Stimulated activated naive CD8-positive, alpha-beta T cell treated with anti-CD3 and anti-CD28 coated beads, Interleukin-15, amount 100 ng/mL, for 72 hours (primary cell): ENCODE measurements at regions not wholly inside any gene's neighbourhood (a gene's known extent, or its start where the extent isn't known, plus 50 kb on each side); places are given as distances from the start of the nearest gene placed in this dataset.
"Not testable (repeated sequence)": the region's sequence is repeated elsewhere in the genome, so short reads cannot be mapped to it uniquely, and the experiment has no call there.

ENCODE experiments used
- ATAC-seq: fragments of 150-1000 bp; cut with Tn5 transposase; 2 replicates; pipeline ENCODE4 v1.10.0; 2021; ENCODE audit warnings: mild to moderate bottlenecking, moderate library complexity
- DNase-seq, 2 donors: peaks; one replicate each; pipeline ENCODE4 v3.0.0; 2021 to 2022
- H3K27ac Mint-ChIP-seq, 2 donors: one replicate each; pipeline ENCODE4 v1.8.0; 2022; ENCODE audit warnings: mild to moderate bottlenecking in 2 of 2, mixed read lengths in 2 of 2, moderate library complexity in 2 of 2
- H3K27me3 Mint-ChIP-seq: one replicate; pipeline ENCODE4 v1.8.0; 2022; ENCODE audit warnings: mixed read lengths
- H3K4me1 Mint-ChIP-seq: one replicate; pipeline ENCODE4 v1.8.0; 2022; ENCODE audit warnings: mild to moderate bottlenecking, mixed read lengths
- H3K4me3 Mint-ChIP-seq, 2 donors: one replicate each; pipeline ENCODE4 v1.8.0; 2022; ENCODE audit warnings: mild to moderate bottlenecking in 2 of 2, mixed read lengths in 2 of 2, moderate library complexity in 1 of 2
- H3K9me3 Mint-ChIP-seq, 2 donors: one replicate each; pipeline ENCODE4 v1.8.0; 2022; ENCODE audit warnings: mixed read lengths in 2 of 2

DNA sequence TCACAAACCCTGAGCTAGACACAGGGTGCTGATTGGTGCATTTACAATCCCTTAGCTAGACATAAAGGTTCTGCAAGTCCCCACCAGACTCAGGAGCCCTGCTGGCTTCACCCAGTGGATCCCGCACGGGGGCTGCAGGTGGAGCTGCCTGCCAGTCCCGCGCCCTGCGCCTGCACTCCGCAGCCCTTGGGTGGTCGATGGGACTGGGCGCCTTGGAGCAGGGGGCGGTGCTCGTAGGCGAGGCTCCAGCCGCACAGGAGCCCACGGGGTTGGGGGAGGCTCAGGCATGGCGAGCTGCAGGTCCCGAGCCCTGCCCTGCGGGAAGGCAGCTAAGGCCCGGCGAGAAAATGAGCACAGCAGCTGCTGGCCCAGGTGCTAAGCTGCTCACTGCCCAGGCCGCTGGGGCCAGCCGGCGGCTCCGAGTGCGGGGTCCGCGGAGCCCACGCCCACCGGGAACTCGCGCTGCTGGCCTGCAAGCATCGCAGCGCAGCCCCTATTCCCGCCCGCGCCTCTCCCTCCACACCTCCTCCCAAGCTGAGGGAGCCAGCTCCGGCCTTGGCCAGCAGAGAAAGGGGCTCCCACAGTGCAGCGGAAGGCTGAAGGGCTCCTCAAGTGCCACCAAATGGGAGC lies 155.2 kb downstream of the SLC25A46 start:
- H3K4me1 Mint-ChIP-seq, H3K27me3 Mint-ChIP-seq, ATAC-seq, DNase-seq, H3K27ac Mint-ChIP-seq, H3K4me3 Mint-ChIP-seq: not testable (repeated sequence)
- peaks cover 0 to 38% of the 10 kb centered on the region in 2 donors for H3K9me3 Mint-ChIP-seq

DNA sequence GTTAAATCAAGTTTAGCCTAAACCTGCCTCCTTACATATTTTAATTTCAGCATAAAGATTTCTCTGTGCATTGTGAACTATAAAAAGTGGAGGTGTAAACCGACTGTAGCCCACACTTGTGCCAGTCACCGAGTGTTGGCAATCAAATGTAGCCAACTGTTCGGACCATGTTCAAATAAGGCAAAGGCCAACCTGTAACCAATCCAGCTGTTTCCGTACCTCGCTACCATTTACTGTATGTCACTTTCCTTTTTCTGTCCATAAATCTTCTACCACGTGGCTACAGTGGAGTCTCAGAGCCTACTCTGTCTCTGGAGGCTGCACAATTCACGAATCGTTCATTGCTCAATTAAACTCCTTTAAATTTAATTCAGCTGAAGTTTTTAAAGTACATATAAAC lies 156.0 kb downstream of the SLC25A46 start:
- Mint-ChIP-seq H3K4me3 (no peak overlapping the region), H3K4me1 (peaks cover 1% of the 10 kb centered on the region), H3K9me3 (peaks cover 0 to 31% of the 10 kb centered on the region in 2 donors), H3K27ac (no peak overlapping the region), H3K27me3 (no peaks in the 10 kb centered on the region)
- DNase-seq (no peak), ATAC-seq (no peak)

DNA sequence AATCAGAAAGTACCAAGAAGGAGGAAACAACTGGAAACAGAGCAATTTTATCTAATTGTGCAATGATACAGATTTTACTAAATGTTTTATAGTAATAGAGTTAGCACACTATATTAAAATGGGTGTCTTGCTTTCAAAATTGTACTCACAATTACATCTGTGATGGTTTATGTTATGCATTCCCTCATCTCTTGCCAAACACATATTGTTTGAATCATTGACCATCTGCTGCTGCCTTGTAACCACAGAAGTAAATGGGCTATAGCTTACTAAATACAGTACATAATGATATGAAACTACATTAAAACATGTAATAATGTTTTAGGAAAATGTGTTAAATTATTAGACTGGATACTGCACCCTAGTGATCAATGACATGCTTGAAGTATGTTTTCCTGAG lies 158.1 kb downstream of the SLC25A46 start:
- Mint-ChIP-seq H3K27me3 (no peaks in the 10 kb centered on the region), H3K9me3 (peaks cover 0 to 11% of the 10 kb centered on the region in 2 donors), H3K4me3 (no peak overlapping the region), H3K27ac (no peak overlapping the region), H3K4me1 (peaks cover 4% of the 10 kb centered on the region)
- DNase-seq (no peak), ATAC-seq (no peak)

DNA sequence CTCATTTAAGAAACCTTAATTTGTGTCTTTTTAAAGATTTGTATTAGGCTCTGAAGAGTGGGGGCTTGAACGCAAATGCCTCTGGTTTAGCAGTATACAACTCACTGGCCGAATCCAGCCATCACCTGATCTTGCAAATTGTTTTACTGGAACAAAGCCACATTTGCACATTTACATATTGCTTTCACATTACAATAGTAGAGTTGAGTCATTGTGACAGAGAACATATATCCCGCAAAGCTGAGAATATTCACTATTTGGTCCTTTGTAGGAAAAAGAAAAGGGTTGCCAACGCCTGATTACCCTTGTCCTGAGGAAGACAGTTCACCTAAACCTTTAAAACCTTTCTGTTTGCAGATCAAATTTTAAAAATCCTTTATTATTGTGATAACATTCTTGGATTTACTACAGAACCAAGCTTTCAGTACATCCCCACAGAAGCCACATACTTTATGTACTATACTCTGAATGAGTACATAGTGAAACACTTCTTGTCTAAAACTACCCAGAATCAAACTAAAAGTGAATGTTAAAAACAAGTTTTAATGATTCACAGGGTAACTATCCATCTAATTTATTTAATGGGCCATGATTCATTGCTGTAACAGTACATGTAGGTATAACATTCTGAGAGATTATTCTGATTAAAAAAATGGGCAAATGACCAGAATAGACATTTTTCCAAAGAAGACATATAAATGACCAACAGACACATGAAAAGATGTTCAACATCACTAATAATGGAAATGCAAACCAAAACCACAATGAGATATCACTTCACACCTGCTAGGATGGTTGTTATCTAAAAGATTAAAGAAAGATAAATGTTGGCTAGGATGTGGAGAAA lies 161.0 kb downstream of the SLC25A46 start:
- no peak for DNase-seq
- ATAC-seq, result peak; percentile 84
- H3K9me3 Mint-ChIP-seq, result no peaks in the 10 kb centered on the region
- no peaks in the 10 kb centered on the region for H3K27me3 Mint-ChIP-seq
- no peak overlapping the region for H3K27ac Mint-ChIP-seq
- H3K4me1 Mint-ChIP-seq, result peaks cover 4% of the 10 kb centered on the region
- peak overlapping the region in 1 of 2 donors; percentile 6 for H3K4me3 Mint-ChIP-seq

DNA sequence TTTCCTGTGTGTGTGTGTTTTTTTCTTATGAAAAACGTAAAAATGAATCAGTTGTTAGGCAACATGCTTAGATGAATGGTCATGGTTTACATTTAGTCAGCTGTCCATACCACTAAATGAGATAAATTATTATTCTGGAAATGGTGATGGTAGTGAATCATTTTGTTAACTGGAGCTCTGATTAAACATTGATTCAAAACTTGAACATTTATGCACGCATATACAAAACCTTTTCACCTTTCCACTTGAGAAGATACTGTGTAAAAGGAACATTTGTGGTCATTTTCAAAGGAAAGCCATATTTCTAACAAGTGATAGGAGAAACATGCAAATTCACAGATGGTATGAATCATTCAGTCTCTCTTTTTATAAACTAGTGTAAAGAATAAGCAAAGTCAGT lies 162.0 kb downstream of the SLC25A46 start:
- Mint-ChIP-seq H3K27ac (no peak overlapping the region), H3K27me3 (peaks cover 7% of the 10 kb centered on the region), H3K4me3 (no peak overlapping the region), H3K9me3 (no peaks in the 10 kb centered on the region), H3K4me1 (peaks cover 4% of the 10 kb centered on the region)
- DNase-seq (no peak), ATAC-seq (no peak)

DNA sequence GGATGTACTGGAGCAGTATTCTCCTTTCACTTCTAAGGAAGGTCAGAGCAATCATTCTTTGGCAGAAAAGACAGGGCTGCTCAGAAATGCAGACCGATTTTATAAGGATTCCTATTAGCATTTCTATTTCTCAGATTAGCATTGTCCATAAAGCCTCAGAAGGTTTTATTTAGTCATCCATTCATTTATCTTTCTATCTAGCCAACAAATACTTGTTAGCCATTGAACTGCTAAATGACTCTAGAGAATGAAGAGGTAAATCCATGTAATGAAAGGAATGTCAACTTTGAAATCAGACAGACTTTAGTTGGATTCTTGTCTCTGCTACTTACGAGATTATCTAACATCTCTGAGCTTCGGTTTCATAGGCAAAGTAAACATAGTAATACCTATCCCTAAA lies 165.2 kb downstream of the SLC25A46 start:
- H3K9me3 Mint-ChIP-seq, result peaks cover 0 to 7% of the 10 kb centered on the region in 2 donors
- H3K27me3 Mint-ChIP-seq, result peaks cover 13% of the 10 kb centered on the region

DNA sequence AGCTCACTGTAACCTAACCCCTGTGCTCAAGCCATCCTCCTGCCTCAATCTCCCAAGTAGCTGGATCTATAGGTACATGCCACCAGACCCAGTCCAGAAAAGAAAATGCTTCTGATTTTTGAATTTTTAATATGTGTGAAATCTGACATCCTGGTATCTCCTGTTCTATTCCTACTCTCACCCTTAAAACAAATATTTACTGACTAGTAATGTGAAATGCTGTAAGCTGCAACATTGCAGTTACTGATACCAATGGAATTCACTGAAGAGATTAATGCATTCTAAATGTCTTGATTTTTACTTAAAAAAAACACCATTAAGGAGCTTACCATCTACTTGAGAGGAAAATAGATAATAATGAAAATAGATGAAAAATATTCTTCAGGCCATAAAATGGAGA lies 162.7 kb upstream of the TSLP start:
- ATAC-seq (no peak), DNase-seq (no peak)
- Mint-ChIP-seq H3K4me1 (no peaks in the 10 kb centered on the region), H3K27ac (no peak overlapping the region), H3K27me3 (peaks cover 20% of the 10 kb centered on the region), H3K4me3 (no peak overlapping the region), H3K9me3 (peaks cover 0 to 7% of the 10 kb centered on the region in 2 donors)

More for the DNA sequence above, 165.2 kb downstream of the SLC25A46 start:
- no peak overlapping the region for H3K27ac Mint-ChIP-seq
- no peak for ATAC-seq
- no peak for DNase-seq
- peaks cover 4% of the 10 kb centered on the region for H3K4me1 Mint-ChIP-seq
- H3K4me3 Mint-ChIP-seq, result no peak overlapping the region

DNA sequence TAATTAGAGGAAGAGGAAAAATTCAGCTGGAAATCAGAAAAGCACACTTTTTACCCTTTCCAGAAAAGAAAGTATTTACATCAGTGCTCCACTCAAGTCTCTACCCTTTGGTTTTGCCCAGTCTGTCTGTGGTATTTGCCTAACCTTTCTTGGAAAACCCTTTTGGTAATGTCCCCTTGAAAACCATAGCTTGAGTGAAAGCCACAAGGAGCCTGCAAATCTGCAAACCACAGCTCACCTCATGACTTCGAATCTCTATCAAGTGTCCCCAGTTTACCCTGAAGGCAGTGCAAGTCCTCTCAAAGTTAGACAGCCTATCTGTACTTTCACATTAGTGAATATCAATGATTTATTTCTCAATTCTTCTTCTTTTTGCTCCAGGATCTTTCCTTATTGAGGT lies 162.1 kb upstream of the TSLP start:
- H3K27me3 Mint-ChIP-seq, result peaks cover 20% of the 10 kb centered on the region
- H3K4me1 Mint-ChIP-seq, result no peaks in the 10 kb centered on the region

DNA sequence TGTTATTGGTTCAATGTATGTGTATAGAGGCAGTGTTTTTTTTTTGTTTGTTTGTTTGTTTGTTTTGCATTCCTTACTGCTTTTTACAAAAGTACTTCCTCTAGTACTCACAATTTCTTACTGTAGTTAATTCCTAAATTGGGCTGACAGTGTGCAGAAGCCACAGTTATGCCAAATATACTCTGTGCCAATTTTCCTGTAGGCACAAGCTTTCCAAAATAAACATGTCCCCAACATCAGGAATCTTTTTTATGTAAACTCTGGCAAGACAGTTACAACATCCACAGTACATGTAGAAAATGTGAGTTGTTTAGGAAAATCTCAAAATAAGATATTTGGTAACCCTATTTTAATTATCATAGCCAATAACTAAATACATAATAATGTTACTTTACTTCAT lies 161.6 kb upstream of the TSLP start:
- Mint-ChIP-seq H3K4me3 (no peak overlapping the region), H3K9me3 (peaks cover 0 to 7% of the 10 kb centered on the region in 2 donors), H3K27ac (no peak overlapping the region), H3K27me3 (peaks cover 20% of the 10 kb centered on the region), H3K4me1 (no peaks in the 10 kb centered on the region)
- no peak for ATAC-seq
- DNase-seq, result no peak

More for the DNA sequence above, 162.1 kb upstream of the TSLP start:
- no peak for DNase-seq
- peak; percentile 65 for ATAC-seq
- no peak overlapping the region for H3K27ac Mint-ChIP-seq
- H3K9me3 Mint-ChIP-seq, result peaks cover 0 to 7% of the 10 kb centered on the region in 2 donors
- no peak overlapping the region for H3K4me3 Mint-ChIP-seq

DNA sequence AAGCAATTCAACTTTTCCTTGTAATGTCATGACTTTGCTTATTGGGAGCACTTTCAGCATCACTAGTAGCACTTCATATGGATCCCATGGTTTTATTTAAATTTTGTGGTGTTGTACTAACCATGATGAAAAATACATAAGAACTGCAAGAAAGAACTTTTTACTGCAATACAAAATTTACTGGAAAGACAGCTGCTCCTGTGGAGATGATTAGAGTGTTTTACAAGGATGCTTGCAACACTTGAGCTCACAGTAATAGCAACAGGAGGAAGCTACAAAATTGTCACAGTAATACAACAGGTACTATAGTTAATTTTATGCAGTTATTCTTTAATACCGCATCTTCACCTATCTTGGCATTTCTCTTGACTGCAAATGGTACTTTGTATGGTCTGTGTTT lies 158.3 kb upstream of the TSLP start:
- H3K4me1 Mint-ChIP-seq, result no peaks in the 10 kb centered on the region
- no peak for DNase-seq
- H3K9me3 Mint-ChIP-seq, result no peaks in the 10 kb centered on the region
- ATAC-seq, result no peak
- H3K27ac Mint-ChIP-seq, result no peak overlapping the region
- H3K4me3 Mint-ChIP-seq, result no peak overlapping the region
- peaks cover 19% of the 10 kb centered on the region for H3K27me3 Mint-ChIP-seq

DNA sequence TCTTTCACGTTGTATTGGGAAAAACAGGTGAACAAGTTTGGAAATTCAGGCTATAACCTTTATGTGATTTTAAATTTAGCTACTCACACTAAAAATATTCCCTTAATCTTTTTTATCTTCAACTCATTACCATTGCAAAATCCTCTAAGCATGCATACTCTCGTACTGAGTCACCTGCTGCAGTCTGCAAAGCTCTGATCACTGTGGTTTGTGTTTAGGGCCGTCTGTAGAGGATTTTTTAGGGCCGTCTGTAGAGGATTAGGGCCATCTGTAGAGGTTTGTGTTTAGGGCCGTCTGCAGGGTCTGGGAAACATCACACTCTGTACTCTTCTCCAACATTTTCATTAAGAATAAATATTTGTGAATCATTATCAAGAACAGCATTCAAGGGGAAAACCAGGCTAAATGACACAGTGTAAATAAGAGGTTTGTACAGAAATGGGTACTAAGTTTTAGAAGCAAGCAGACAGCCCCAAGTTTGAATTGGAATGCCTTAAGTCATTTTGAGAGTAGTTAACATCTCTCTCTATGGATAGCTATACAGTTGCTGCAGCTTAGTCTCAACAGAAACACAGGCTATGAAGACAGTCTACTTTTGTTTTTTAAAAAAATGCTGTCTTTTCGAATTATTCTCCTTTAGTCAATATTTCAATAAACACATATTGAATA lies 155.0 kb upstream of the TSLP start:
- Mint-ChIP-seq H3K9me3 (no peaks in the 10 kb centered on the region), H3K4me3 (no peak overlapping the region), H3K27me3 (peaks cover 29% of the 10 kb centered on the region), H3K27ac (no peak overlapping the region), H3K4me1 (no peaks in the 10 kb centered on the region)
- DNase-seq (no peak), ATAC-seq (no peak)

DNA sequence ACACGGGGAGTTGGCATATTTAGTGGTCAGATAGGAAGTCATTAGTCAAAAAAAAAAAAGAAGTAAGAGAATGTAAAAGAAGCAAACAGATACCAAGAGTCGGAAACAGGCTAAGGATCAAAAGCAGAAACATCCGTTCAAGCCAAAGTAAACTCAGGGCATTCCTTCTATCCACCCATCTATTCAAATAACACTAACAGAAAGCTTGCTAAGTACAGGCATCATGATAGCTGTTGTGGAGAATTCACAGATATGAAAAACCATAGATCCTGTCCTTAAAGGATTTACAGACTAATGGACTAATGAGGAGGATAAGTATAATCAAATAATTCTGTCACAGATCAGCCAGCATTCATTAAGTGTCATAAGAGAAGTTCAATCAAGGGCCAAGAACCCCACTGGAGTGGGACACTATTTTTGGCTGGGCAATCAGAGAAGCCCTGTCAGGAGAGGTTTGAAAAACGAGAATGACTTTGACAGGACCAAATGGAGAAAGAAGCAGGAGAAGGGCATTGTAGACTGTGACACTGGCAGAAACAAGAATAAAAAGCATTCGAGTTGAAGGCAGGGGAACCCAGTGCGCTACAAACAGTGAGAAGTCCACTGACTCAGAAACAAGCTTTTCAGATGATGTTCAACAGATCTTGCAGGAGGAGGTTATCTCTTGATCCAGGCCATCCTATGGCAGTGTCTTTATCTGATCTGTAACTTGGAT lies 154.2 kb upstream of the TSLP start:
- Mint-ChIP-seq H3K4me3 (no peak overlapping the region), H3K9me3 (no peaks in the 10 kb centered on the region), H3K27ac (no peak overlapping the region), H3K27me3 (peaks cover 28% of the 10 kb centered on the region), H3K4me1 (no peaks in the 10 kb centered on the region)
- DNase-seq, result no peak
- no peak for ATAC-seq

DNA sequence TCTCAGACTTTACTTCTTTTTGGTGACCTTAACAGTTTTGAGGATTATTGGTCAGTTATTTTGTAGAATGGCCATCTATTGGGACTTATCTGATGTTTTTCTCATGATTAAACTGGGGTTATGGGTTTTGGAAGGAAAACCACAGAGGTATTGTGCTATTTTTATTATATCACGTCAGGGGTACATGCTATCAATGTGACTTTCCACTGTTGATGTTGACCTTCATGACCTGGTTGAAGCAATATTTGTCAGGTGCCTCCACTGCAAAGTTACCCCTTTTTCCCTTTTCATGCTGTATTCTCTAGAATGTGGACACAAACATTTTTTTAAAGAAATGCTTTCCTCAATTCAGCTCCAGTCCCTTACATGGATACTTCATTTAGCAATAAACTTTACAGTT lies 152.8 kb upstream of the TSLP start:
- no peak overlapping the region for H3K27ac Mint-ChIP-seq
- H3K4me1 Mint-ChIP-seq, result no peaks in the 10 kb centered on the region
- DNase-seq (no peak), ATAC-seq (no peak)
- H3K4me3 Mint-ChIP-seq, result no peak overlapping the region
- H3K27me3 Mint-ChIP-seq, result peaks cover 33% of the 10 kb centered on the region
- no peaks in the 10 kb centered on the region for H3K9me3 Mint-ChIP-seq

DNA sequence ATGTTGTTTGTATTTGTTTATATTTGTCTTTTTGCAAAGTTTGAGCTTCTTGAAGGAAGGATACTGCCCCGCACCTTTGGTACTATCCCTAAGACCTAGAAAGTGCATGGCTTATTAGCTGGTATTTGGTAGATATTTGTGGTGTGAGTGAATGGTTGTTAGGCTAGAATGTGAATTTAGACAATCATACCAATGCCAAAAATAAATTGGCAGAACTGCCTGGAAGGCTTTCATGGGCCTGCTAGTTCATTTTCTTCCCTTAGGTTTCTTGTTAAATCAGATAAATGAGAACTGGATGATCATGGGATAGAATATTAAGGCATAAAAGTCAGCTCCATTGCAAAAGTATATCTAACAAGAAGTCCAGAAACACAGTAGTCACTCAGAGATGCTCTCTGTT lies 147.5 kb upstream of the TSLP start:
- ATAC-seq (no peak), DNase-seq (no peak)
- no peaks in the 10 kb centered on the region for H3K4me1 Mint-ChIP-seq
- H3K4me3 Mint-ChIP-seq, result no peak overlapping the region
- no peak overlapping the region for H3K27ac Mint-ChIP-seq
- no peaks in the 10 kb centered on the region for H3K9me3 Mint-ChIP-seq
- peaks cover 26% of the 10 kb centered on the region for H3K27me3 Mint-ChIP-seq

DNA sequence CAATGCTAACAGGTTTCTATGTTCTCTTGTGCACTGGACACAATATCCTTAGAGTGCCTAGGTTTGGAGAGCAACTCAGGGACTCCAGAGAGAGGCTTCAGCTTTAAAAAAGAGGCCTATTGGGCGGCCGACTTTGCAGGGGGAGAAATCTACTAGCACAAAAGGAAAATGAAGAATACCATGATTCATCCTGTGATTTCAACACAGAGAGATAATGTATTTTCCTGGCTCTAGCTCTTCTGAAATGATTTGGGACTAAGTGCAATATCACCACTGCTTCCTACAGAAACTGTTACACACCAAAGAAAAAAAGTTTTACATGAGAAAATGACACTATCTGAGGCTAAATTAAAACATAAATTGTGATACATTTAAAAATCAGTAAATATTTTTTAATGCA lies 146.1 kb upstream of the TSLP start:
- Mint-ChIP-seq H3K27me3 (peaks cover 17% of the 10 kb centered on the region), H3K4me1 (no peaks in the 10 kb centered on the region), H3K27ac (peak overlapping the region in 1 of 2 donors; percentile 23), H3K9me3 (peaks cover 0 to 3% of the 10 kb centered on the region in 2 donors), H3K4me3 (no peak overlapping the region)
- DNase-seq (no peak), ATAC-seq (no peak)
